ENCODE measurements at regions not wholly inside any gene's neighbourhood (a gene's known extent, or its start where the extent isn't known, plus 50 kb on each side); places are given as distances from the start of the nearest gene placed in this dataset.

- no peak for DNase-seq (ENCODE audit: low read depth, low spot score)
- no peak for ATAC-seq
- no peaks in the 10 kb centered on the region for H3K9me3 ChIP-seq (ENCODE audit: control insufficient read depth in 1 of 2, insufficient read depth in 1 of 2, low read depth in 1 of 2, low read length in 2 of 2)
- no peaks in the 10 kb centered on the region for H3K27me3 ChIP-seq (ENCODE audit: insufficient read depth, low read length)
- no peaks in the 10 kb centered on the region for H3K9me2 ChIP-seq (ENCODE audit: insufficient read depth)
- CTCF ChIA-PET: no interaction called here
- no peaks in the 10 kb centered on the region for H3K36me3 ChIP-seq (ENCODE audit: control insufficient read depth in 1 of 2, insufficient read depth in 2 of 2, low read length in 2 of 2)
- H3K9ac ChIP-seq (ENCODE audit: low read length): no peak overlapping the region
- intact Hi-C loops (cut with micrococcal nuclease): no loop called here
- BruUV-seq (replicated peaks): no TSS peak
- no peak overlapping the region for H2AFZ ChIP-seq (ENCODE audit: low read depth, low read length, poor library complexity, severe bottlenecking)
- TF ChIP-seq POLR2A (IDR thresholded peaks at IDR 0.05; ENCODE audit: borderline replicate concordance, extremely low read depth, insufficient read depth, insufficient read length): no peak
- no peak for TF ChIP-seq ATF3 (IDR thresholded peaks at IDR 0.05)
- TF ChIP-seq MAX (IDR thresholded peaks at IDR 0.05): no peak
- no peak for TF ChIP-seq CTCF (IDR thresholded peaks at IDR 0.05 in 2 of 3, conservative IDR thresholded peaks at IDR 0.05 in 1 of 3; ENCODE audit: borderline replicate concordance in 1 of 3, insufficient read depth in 1 of 3, low read depth in 2 of 3, low read length in 2 of 3)
- no peak for TF ChIP-seq EZH2phosphoT487 (IDR thresholded peaks at IDR 0.05; ENCODE audit: borderline replicate concordance)
- no peak for TF ChIP-seq ZNF274 (IDR thresholded peaks at IDR 0.05; ENCODE audit: low read depth, low read length)
- no peak for TF ChIP-seq EZH2 (IDR thresholded peaks at IDR 0.05)
- no peak for TF ChIP-seq YY1 (IDR thresholded peaks at IDR 0.05; ENCODE audit: extremely low read depth, insufficient replicate concordance, low read depth, low read length)
- no peak for TF ChIP-seq ZFX (IDR thresholded peaks at IDR 0.05)
- no peak for TF ChIP-seq REST (IDR thresholded peaks at IDR 0.05; ENCODE audit: low read depth)
- TF ChIP-seq SP1 (IDR thresholded peaks at IDR 0.05; ENCODE audit: low read depth): no peak
- no peak for TF ChIP-seq CBX3 (IDR thresholded peaks at IDR 0.05; ENCODE audit: low read depth)
- TF ChIP-seq SRF (IDR thresholded peaks at IDR 0.05; ENCODE audit: low read depth): no peak
- no peak for TF ChIP-seq RAD21 (IDR thresholded peaks at IDR 0.05; ENCODE audit: low read depth)
- no peak for TF ChIP-seq EGR1 (IDR thresholded peaks at IDR 0.05; ENCODE audit: low read depth)
- TF ChIP-seq ZBTB33 (IDR thresholded peaks at IDR 0.05; ENCODE audit: extremely low read depth, insufficient replicate concordance, low read length): no peak
- TF ChIP-seq POLR2AphosphoS5 (IDR thresholded peaks at IDR 0.05; ENCODE audit: low read depth, low read length): no peak
- no peak for TF ChIP-seq CEBPB (IDR thresholded peaks at IDR 0.05; ENCODE audit: low read depth)
- no peak for TF ChIP-seq ELF1 (IDR thresholded peaks at IDR 0.05; ENCODE audit: borderline replicate concordance, low read depth)
- H3K79me2 ChIP-seq (ENCODE audit: insufficient read depth, low read length): no peaks in the 10 kb centered on the region
- POLR2A ChIA-PET: no interaction called here
- RAD21 ChIA-PET (ENCODE audit: low non-redundant PET in 1 of 2, low total read pairs in 2 of 2, uncharacterized antibody in 2 of 2, unreplicated experiment in 2 of 2): no interaction called here
- H3K4me3 ChIP-seq (replicated peaks in 1 of 2; ENCODE audit: low read depth in 1 of 2, low read length in 2 of 2): no peak overlapping the region
- H4K20me1 ChIP-seq (ENCODE audit: insufficient read depth): no peaks in the 10 kb centered on the region
- H3K27ac ChIP-seq (ENCODE audit: low read depth, low read length): no peak overlapping the region
- H3K4me2 ChIP-seq (ENCODE audit: low read length): no peak overlapping the region
- H3K4me1 ChIP-seq (ENCODE audit: control insufficient read depth in 1 of 2, insufficient read depth in 2 of 2, low read length in 2 of 2): no peaks in the 10 kb centered on the region
Observed at GRCh38 chr3:159008401-159008800, 206.5 kb downstream of the MFSD1 start.

All from HCT116 (cell line).